Small intestine (tissue), 7 donors: ENCODE measurements at regions not wholly inside any gene's neighbourhood (a gene's known extent, or its start where the extent isn't known, plus 50 kb on each side); places are given as distances from the start of the nearest gene placed in this dataset.

ENCODE experiments used
- DNase-seq, 2 donors: peaks; one replicate each; pipeline versions ENCODE4 v3.0.0 to v3.0.0-alpha.2; 2013
- FAIRE-seq: peaks from 2 replicates; lab custom pipeline; 2012; peaks lifted over from hg19 to GRCh38; lab: Jason Lieb, UNC
- H3K27ac ChIP-seq, 3 donors: one replicate each; pipeline ENCODE4 v1.5.1; 2013; ENCODE audit warnings: low read length in 2 of 3, mild to moderate bottlenecking in 2 of 3, control low read depth in 1 of 3, inconsistent platforms in 1 of 3, low read depth in 1 of 3, moderate library complexity in 1 of 3
- H3K27me3 ChIP-seq, 3 donors: one replicate each; pipeline ENCODE4 v1.6.1; 2013; ENCODE audit warnings: low read length in 3 of 3, inconsistent platforms in 1 of 3; ENCODE audit not compliant: control insufficient read depth in 3 of 3, insufficient read depth in 3 of 3
- H3K36me3 ChIP-seq, 3 donors: one replicate each; pipeline ENCODE4 v1.6.1; 2013; ENCODE audit warnings: low read length in 3 of 3, inconsistent platforms in 1 of 3, low read depth in 1 of 3, mild to moderate bottlenecking in 1 of 3, moderate library complexity in 1 of 3; ENCODE audit not compliant: control insufficient read depth in 3 of 3, insufficient read depth in 2 of 3
- H3K4me1 ChIP-seq, 3 donors: one replicate each; pipeline ENCODE4 v1.6.1; 2013; ENCODE audit warnings: low read length in 2 of 3, inconsistent platforms in 1 of 3, low read depth in 1 of 3, mild to moderate bottlenecking in 1 of 3, moderate library complexity in 1 of 3; ENCODE audit not compliant: control insufficient read depth in 3 of 3, insufficient read depth in 2 of 3
- H3K4me3 ChIP-seq, 3 donors: one replicate each; pipeline ENCODE4 v1.5.1; 2013; ENCODE audit warnings: low read length in 3 of 3, control low read depth in 1 of 3, inconsistent platforms in 1 of 3, low read depth in 1 of 3, mild to moderate bottlenecking in 1 of 3, moderate library complexity in 1 of 3
- H3K9me3 ChIP-seq, 2 donors: one replicate each; pipeline ENCODE4 v1.6.1; 2013; ENCODE audit warnings: low read depth in 1 of 2, low read length in 1 of 2; ENCODE audit not compliant: control insufficient read depth in 2 of 2, insufficient read depth in 1 of 2
- WGBS, 3 donors: extraction: QIAGEN DNeasy Blood & Tissue Kit; methylation state at CpG; one replicate each; pipeline ENCODE4 v1.1.7; 2013; 5-methylcytosine and 5-hydroxymethylcytosine counted together
- donor health status: healthy with polysubstance abuse.
- donor health status: control.
- donor health status: control.
- donor health status: Bipolar disorder and iron deficiency.
- donor health status: healthy.

DNA sequence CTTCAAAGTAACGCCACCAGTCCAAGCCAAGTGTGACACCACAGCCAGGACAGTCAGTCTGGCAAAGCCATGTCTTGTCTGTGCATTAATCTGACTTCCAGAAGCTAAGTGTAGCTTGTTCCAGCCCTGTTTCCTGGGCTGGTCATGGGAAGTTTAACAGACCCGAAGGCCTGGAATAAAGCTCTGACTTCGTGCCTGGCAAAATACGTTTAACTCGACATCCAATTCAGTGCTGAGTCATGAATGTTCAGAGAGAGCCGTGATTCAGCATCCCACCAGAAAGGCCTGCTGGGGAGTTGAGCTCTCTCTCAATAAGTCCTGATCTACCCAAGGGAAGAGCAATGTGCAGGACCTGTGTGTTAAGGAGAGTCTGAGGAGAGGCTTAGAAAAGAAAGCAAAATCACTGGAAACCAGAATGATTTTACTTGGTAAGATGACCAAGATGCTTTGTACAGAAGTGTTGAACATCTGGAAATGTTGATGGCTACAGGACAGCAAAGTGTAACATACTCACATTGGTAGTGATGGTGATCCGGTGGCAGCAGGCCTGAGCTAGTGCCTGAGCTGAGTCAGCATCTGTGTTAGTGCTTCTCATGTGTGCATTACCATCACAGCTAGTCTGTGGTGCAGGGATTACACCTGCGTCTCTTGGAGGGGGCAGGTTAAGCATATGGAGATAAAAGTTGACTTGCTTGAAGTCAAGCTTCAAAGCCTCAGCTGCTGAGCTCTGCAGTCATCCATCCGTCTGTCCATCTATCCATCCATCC lies 743.7 kb upstream of the HS6ST1 start:
- Histone ChIP-seq H3K27ac (no peak overlapping the region), H3K36me3 (no peaks in the 10 kb centered on the region), H3K9me3 (no peaks in the 10 kb centered on the region), H3K4me1 (no peaks in the 10 kb centered on the region), H3K27me3 (no peaks in the 10 kb centered on the region), H3K4me3 (no peak overlapping the region)
- WGBS, 3 donors = 86 to 91% (median 90%) methylated on average over 9 of the region's 9 CpGs
- DNase-seq (no peak), FAIRE-seq (no peak)

DNA sequence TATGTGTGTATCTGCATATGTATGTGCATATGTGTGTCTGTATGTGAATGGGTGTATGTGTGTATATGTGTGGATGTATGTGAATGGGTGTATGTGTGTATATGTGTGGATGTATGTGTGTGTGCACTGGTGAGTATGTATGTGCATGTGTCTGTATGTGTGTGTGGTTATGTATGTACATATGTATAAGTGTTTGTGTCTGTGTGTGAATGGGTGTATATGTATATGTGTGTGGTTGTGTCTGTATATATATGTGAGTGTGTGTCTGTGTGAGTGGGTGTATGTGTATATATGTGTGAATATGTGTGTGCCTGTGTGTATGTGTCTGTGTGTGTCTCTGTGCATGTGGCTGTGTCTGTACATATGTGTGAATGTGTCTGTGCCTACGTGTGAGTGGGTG lies 748.4 kb upstream of the HS6ST1 start:
- Histone ChIP-seq H3K9me3 (no peaks in the 10 kb centered on the region), H3K27me3 (no peaks in the 10 kb centered on the region), H3K36me3 (no peaks in the 10 kb centered on the region), H3K4me3 (no peak overlapping the region), H3K4me1 (peaks cover 0 to 2% (median 0%) of the 10 kb centered on the region in 3 donors), H3K27ac (no peak overlapping the region)
- DNase-seq (no peak), FAIRE-seq (no peak)
- 83 to 96% (median 93%) methylated on average over 1 of the region's 1 CpG for WGBS, 3 donors

DNA sequence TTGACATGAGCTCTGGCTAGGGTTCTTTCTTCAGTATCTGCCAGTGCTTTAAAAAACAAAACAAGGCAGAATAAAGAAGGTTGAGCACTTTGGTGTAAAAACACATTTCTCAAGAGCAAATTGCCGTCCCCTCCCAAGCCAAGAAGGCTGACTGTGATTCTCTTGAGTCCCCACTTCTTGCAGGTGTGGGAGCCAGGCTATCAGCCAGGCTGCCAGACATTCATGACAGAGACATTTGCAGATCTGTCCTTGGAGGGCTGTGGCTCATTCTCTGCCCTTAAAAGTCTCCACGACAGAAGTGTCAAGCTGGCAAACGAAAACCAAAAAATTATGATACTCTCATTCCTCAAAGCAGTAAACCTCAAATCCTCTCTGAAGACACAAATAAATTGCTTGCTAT lies 749.3 kb upstream of the HS6ST1 start:
- no peak for DNase-seq
- FAIRE-seq = no peak
- no peak overlapping the region for H3K27ac ChIP-seq
- H3K4me3 ChIP-seq = no peak overlapping the region
- WGBS, 3 donors = 73 to 90% (median 88%) methylated on average over 3 of the region's 3 CpGs
- H3K36me3 ChIP-seq = no peaks in the 10 kb centered on the region
- H3K9me3 ChIP-seq = no peaks in the 10 kb centered on the region
- no peaks in the 10 kb centered on the region for H3K27me3 ChIP-seq
- peaks cover 0 to 2% (median 0%) of the 10 kb centered on the region in 3 donors for H3K4me1 ChIP-seq

DNA sequence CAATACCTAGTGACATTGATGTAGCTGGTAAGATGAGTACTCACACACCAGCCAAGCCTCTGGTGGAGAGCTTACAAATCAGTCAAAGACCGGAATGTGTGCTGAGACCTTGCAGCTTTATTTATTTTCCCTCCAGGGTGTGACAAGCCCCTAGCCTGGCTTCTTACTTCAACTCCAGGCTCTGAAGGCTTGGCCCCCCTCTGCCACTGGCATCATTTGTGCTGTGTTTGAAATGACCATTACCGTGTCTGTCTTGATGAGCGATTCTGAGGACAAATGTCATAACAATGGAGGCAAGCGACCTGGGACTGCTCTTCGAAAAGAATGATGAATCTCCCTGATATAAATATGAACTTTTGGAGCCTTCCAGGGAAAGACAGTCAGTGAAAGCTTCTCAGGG lies 749.9 kb upstream of the HS6ST1 start:
- FAIRE-seq (no peak), DNase-seq (no peak)
- H3K27me3 ChIP-seq = no peaks in the 10 kb centered on the region
- H3K27ac ChIP-seq = no peak overlapping the region
- WGBS, 3 donors = 75 to 96% (median 85%) methylated on average over 5 of the region's 5 CpGs
- H3K4me3 ChIP-seq = no peak overlapping the region
- peaks cover 0 to 2% (median 0%) of the 10 kb centered on the region in 3 donors for H3K4me1 ChIP-seq
- H3K36me3 ChIP-seq = no peaks in the 10 kb centered on the region
- H3K9me3 ChIP-seq = no peaks in the 10 kb centered on the region

DNA sequence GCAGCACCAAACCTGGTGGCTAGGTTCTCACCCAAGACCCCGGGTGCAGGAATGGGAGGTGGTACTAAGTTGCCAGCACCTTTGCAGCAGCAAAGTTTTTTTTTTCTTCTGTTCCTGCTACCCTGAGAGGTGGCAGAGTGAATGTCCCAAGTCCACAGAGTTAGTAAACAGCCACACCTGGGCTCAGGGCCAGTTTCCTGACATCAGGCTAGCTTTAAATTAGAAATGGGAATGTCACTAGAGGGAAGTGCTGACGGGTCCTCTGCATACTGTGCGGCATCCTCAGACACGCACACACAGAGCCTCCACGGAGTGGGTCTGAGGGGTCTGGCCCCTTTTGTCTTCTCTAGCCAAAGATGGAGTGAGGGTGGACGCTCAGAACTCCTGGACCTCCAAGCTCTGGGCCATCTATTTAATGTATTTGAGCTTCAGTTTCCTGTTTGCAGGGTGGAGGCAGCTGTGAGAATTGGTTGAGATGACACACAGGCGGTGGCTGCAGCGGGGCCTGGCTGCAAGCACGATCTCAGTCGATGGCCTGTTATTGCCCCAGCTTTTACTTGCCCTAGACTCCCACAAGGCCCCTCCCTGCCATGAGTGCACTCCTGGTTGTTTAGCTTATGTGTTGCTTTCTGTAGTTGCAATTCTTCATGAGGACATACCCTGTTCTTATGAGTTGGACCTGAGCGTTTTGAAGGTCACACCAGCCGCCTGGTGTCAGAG lies 751.4 kb upstream of the HS6ST1 start:
- Histone ChIP-seq H3K4me3 (no peak overlapping the region), H3K9me3 (no peaks in the 10 kb centered on the region), H3K27me3 (no peaks in the 10 kb centered on the region), H3K4me1 (peaks cover 0 to 2% (median 0%) of the 10 kb centered on the region in 3 donors), H3K27ac (no peak overlapping the region), H3K36me3 (no peaks in the 10 kb centered on the region)
- 9 to 46% (median 28%) methylated on average over 12 of the region's 12 CpGs for WGBS, 3 donors
- no peak for FAIRE-seq
- DNase-seq = peak; percentile 50 to 82

DNA sequence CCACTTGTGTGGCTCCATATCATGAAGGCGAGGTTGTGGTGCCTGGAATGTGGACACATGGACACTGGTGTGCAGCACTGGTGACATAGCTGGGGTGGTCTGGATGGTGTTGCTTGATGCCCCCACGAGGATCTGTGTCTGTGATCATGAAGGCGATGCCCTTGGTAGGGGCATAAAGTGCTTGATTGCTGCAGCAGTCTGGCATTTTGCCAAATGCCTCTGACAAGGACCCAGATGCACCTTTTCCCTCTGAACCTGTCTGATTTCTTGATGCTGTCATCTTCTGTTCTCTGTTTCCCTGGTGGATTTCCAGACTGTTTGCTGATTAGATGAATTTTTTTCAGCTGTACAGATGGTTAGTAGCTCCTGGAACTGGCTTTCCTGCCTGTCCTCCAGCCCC lies 752.0 kb upstream of the HS6ST1 start:
- Histone ChIP-seq H3K27me3 (no peaks in the 10 kb centered on the region), H3K9me3 (no peaks in the 10 kb centered on the region), H3K4me3 (no peak overlapping the region), H3K27ac (no peak overlapping the region), H3K4me1 (peaks cover 0 to 2% (median 0%) of the 10 kb centered on the region in 3 donors), H3K36me3 (no peaks in the 10 kb centered on the region)
- DNase-seq (peak in 1 of 2 donors; percentile 5), FAIRE-seq (no peak)
- 17 to 68% (median 41%) methylated on average over 3 of the region's 3 CpGs for WGBS, 3 donors

DNA sequence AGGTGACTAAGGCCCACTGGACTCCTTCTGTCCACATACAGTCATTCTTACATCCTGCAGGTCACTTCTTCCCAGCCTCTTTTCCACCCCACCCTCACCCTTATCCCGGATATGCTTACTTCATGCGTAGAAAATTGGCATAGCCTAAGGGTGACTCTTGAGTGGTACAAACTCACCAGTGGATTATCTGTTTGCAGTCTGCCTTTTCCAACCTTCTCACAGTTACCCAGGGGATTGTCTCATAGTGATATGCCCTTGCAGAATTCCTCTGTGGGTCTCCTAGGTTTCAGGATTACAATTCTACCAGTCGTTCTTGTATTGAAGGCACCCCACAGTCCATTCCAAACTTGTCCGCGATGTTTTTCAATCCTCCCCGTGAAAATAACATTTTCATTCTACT lies 752.9 kb upstream of the HS6ST1 start:
- WGBS, 3 donors = 76 to 88% (median 77%) methylated on average over 6 of the region's 6 CpGs
- no peaks in the 10 kb centered on the region for H3K9me3 ChIP-seq
- H3K4me1 ChIP-seq = peaks cover 0 to 2% (median 0%) of the 10 kb centered on the region in 3 donors
- H3K36me3 ChIP-seq = no peaks in the 10 kb centered on the region
- H3K4me3 ChIP-seq = no peak overlapping the region
- H3K27me3 ChIP-seq = peaks cover 0 to 5% (median 0%) of the 10 kb centered on the region in 3 donors
- DNase-seq = no peak
- H3K27ac ChIP-seq = no peak overlapping the region
- no peak for FAIRE-seq

DNA sequence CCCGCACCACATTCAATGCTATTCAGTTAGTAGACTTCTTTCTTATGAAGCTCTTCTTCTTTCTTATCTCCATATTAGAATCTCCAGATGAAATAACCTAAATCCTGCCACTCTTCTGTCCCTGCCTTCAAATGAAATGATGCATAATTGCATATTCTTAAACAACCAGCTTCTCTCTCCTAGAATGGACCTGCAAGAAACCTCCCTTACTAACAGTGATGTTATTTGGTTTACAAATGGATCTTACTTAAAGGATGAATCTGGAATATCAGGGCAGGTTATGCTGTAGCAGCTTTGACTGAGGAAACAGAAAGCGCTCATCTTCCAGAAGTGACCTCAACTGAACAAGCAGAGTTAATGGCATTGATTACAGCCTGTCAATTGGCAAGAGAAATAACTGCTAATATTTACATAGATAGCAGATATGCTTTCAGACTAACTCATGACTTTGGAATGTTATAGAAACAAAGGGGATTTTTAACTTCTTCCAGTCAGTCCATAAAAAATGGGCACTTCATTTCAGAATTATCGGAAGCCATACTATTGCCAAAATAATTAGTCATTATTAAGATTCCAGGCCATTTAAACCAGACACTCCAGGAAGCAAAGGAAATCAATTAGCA lies 755.7 kb upstream of the HS6ST1 start:
- 40 to 64% (median 53%) methylated on average over 3 of the region's 3 CpGs for WGBS, 3 donors
- H3K36me3 ChIP-seq = no peaks in the 10 kb centered on the region
- H3K27me3 ChIP-seq = peaks cover 0 to 5% (median 0%) of the 10 kb centered on the region in 3 donors
- FAIRE-seq (no peak), DNase-seq (peak in 1 of 2 donors; percentile 27)
- no peaks in the 10 kb centered on the region for H3K9me3 ChIP-seq
- peaks cover 0 to 2% (median 0%) of the 10 kb centered on the region in 3 donors for H3K4me1 ChIP-seq
- H3K4me3 ChIP-seq = no peak overlapping the region
- H3K27ac ChIP-seq = no peak overlapping the region
